ENCODE measurements at regions not wholly inside any gene's neighbourhood (a gene's known extent, or its start where the extent isn't known, plus 50 kb on each side); places are given as distances from the start of the nearest gene placed in this dataset.

GRCh38 chr4:11323771-11324170 is 104.9 kb downstream of the HS3ST1 start:
- no peaks in the 10 kb centered on the region for H3K36me3 ChIP-seq
- no peak for DNase-seq
- TF ChIP-seq POLR2AphosphoS5 (IDR thresholded peaks at IDR 0.05) (no peak), POLR2A (IDR thresholded peaks at IDR 0.05) (no peak), CTCF (IDR thresholded peaks at IDR 0.05 in 8 of 11, conservative IDR thresholded peaks at IDR 0.05 in 3 of 11) (no peak)
- no peak overlapping the region for H3K4me3 ChIP-seq
- H3K9me3 ChIP-seq, result peaks cover 3 to 38% (median 30%) of the 10 kb centered on the region in 8 donors
- H3K27me3 ChIP-seq (replicated peaks in 1 of 7), result no peaks in the 10 kb centered on the region
- H3K4me1 ChIP-seq, result no peaks in the 10 kb centered on the region
- intact Hi-C loops (cut with DNase I; ENCODE audit: low total_unique reads), result no loop called here
- no peak overlapping the region for H3K27ac ChIP-seq

- H3K4me3 ChIP-seq, result no peak overlapping the region
- intact Hi-C loops (cut with DNase I; ENCODE audit: low total_unique reads), result no loop called here
- H3K27ac ChIP-seq, result no peak overlapping the region
- H3K36me3 ChIP-seq, result no peaks in the 10 kb centered on the region
- no peaks in the 10 kb centered on the region for H3K27me3 ChIP-seq (replicated peaks in 1 of 7)
- H3K4me1 ChIP-seq, result no peaks in the 10 kb centered on the region
- TF ChIP-seq POLR2AphosphoS5 (IDR thresholded peaks at IDR 0.05), result no peak
- no peak for TF ChIP-seq CTCF (IDR thresholded peaks at IDR 0.05 in 8 of 11, conservative IDR thresholded peaks at IDR 0.05 in 3 of 11)
- DNase-seq, result no peak
- 79 to 91% (median 81%) methylated on average over 6 of the region's 6 CpGs for WGBS, 5 donors
- H3K9me3 ChIP-seq, result peaks cover 0 to 31% (median 2%) of the 10 kb centered on the region in 8 donors
These were observed 115.3 kb downstream of the HS3ST1 start for GRCh38 chr4:11313157-11313943.

GRCh38 chr4:11312389-11312788 is 116.3 kb downstream of the HS3ST1 start:
- TF ChIP-seq POLR2AphosphoS5 (IDR thresholded peaks at IDR 0.05) (no peak), CTCF (IDR thresholded peaks at IDR 0.05 in 8 of 11, conservative IDR thresholded peaks at IDR 0.05 in 3 of 11) (no peak), POLR2A (IDR thresholded peaks at IDR 0.05) (no peak)
- Histone ChIP-seq H3K36me3 (no peaks in the 10 kb centered on the region), H3K27ac (no peak overlapping the region), H3K9me3 (peaks cover 0 to 35% (median 10%) of the 10 kb centered on the region in 8 donors), H3K4me3 (no peak overlapping the region), H3K27me3 (replicated peaks in 1 of 7) (no peaks in the 10 kb centered on the region), H3K4me1 (no peaks in the 10 kb centered on the region)
- intact Hi-C loops (cut with DNase I; ENCODE audit: low total_unique reads), result no loop called here
- DNase-seq, result no peak

DNA sequence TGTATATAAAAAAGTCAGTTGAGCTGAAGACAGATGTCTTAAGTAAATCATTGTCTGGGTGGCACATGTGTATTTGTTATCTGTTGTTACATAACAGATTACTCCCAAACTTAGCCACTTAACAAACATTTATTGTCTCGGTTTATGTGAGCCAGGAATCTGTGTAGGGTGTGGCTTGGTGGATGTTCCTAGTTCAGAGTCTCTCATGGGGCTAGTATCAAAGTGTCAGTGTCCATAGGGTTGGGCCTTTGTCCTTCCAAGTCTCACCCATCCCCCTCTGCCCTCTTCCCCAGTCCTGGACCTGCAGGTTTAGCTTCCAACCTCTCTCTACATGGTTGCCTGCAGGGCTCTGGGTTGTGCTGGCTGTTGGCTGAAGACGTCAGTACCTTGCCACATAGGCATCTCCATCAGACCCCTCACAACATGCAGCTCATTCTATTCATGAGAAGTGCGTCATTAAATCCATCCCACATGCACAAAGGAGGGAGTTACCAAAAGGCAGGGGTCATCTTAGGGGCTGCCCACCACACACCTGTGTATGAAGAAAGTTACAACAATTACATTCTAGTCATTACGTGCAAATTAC is 127.5 kb downstream of the HS3ST1 start:
- Histone ChIP-seq H3K9me3 (no peaks in the 10 kb centered on the region), H3K4me1 (peaks cover 0 to 8% (median 2%) of the 10 kb centered on the region in 6 donors), H3K36me3 (no peaks in the 10 kb centered on the region), H3K4me3 (no peak overlapping the region), H3K27me3 (replicated peaks in 1 of 7) (no peaks in the 10 kb centered on the region), H3K27ac (no peak overlapping the region)
- 79 to 95% (median 81%) methylated on average over 4 of the region's 4 CpGs for WGBS, 5 donors
- intact Hi-C loops (cut with DNase I; ENCODE audit: low total_unique reads), result no loop called here
- TF ChIP-seq POLR2A (IDR thresholded peaks at IDR 0.05), result no peak
- TF ChIP-seq CTCF (IDR thresholded peaks at IDR 0.05 in 8 of 11, conservative IDR thresholded peaks at IDR 0.05 in 3 of 11), result no peak
- TF ChIP-seq POLR2AphosphoS5 (IDR thresholded peaks at IDR 0.05), result no peak
- DNase-seq, result no peak
